GM13976 (cell line): ENCODE measurements at regions not wholly inside any gene's neighbourhood (a gene's known extent, or its start where the extent isn't known, plus 50 kb on each side); places are given as distances from the start of the nearest gene placed in this dataset.

ENCODE experiments used
- DNase-seq: peaks from one replicate; pipeline ENCODE4 v3.0.0; 2012; ENCODE audit warnings: low spot score
- CTCF ChIP-seq: IDR thresholded peaks from 2 replicates; pipeline ENCODE4 v1.5.1; 2012; ENCODE audit warnings: borderline replicate concordance, mild to moderate bottlenecking; ENCODE audit not compliant: insufficient read depth; ENCODE audit errors: extremely low read depth, missing control alignments, control extremely low read depth
- in situ Hi-C: fragments of 300-500 bp; cut with MboI; formaldehyde crosslinking; loops from one replicate; pipeline ENCODE4 v1.12.0; 2022; ENCODE audit warnings: low sequenced_read_pairs, mixed read lengths, inconsistent platforms; ENCODE audit not compliant: unreplicated experiment

DNA sequence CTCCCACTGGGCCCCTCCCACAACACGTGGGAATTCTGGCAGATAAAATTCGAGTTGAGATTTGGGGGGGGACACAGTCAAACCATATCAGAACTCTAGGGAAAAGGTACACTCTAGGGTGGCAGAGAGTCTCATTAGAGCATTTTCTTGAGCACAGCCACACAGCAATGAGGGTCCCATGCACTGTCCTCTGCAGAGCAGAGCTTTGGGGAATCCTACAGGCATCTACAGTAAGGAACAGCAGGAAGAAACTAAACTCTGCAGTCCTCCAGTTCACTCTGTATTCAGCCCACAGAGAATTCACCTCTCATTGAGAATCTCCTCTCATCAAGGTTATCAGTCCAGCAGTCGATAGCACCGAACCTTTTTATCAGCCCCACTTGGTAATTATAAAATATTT lies 438.6 kb upstream of the NOX3 start:
- in situ Hi-C loops: no loop called here
- no peak for TF ChIP-seq CTCF
- DNase-seq: no peak

DNA sequence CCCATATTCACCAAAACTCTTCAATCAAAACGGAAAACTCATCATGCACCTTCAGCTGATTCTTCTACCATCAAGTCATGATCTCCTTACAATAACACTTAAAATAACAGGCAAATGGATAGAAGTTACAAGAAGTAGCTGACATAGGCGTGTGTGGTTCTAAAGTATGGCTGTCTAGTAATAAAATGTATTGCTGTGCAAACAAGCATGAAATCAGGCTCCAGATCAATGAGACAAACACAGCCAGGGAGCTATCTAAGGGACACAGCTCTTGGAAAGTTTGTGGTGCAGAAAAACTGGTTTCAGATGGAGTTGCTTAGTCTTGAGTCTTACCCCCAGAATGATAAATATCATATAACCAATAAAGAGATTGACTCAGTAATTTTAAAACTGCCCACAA lies 434.8 kb upstream of the NOX3 start:
- no peak for DNase-seq
- no peak for TF ChIP-seq CTCF
- in situ Hi-C loops: no loop called here

GRCh38 chr6:155889410-155889809 lies 433.8 kb upstream of the NOX3 start:
- in situ Hi-C loops: no loop called here

DNA sequence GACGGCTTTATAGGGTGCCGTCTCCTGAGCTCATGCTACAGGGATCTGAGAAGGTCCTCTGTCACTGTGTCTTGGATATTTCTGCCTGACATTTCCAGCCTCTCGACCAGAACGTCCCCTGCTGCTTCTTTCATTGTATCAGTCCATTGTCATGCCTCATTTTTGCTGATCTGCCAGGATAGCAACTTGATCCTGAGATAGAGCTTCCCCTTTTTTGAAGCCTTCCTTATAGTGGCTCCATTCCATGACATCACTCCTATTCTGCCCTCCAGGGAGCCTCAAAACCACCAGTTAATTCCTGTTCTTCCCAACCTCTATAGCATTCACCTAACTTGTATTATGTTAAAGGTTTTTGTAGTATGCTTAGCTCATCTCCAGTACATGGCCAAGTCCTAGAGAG lies 431.8 kb upstream of the NOX3 start:
- in situ Hi-C loops: no loop called here
- no peak for TF ChIP-seq CTCF
- no peak for DNase-seq

More at GRCh38 chr6:155889410-155889809, 433.8 kb upstream of the NOX3 start:
- no peak for TF ChIP-seq CTCF
- DNase-seq: no peak

- DNase-seq: no peak
- TF ChIP-seq CTCF: no peak
- in situ Hi-C loops: no loop called here
Observed at GRCh38 chr6:155883741-155884140, 428.1 kb upstream of the NOX3 start.

- in situ Hi-C loops: no loop called here
- DNase-seq: no peak
- no peak for TF ChIP-seq CTCF
Observed at GRCh38 chr6:155883334-155883731, 427.7 kb upstream of the NOX3 start.
